RWPE2 (cell line): ENCODE measurements at regions not wholly inside any gene's neighbourhood (a gene's known extent, or its start where the extent isn't known, plus 50 kb on each side); places are given as distances from the start of the nearest gene placed in this dataset.

Experiments used
- ATAC-seq: fragments of 200-7000 bp; cut with Tn5 transposase; 3 replicates; pipeline ENCODE4 v1.9.1; 2021; ENCODE audit warnings: low read depth
- DNase-seq: peaks from one replicate; pipeline ENCODE4 v3.0.0-alpha.2; 2020; ENCODE audit warnings: low spot score
- H3K27ac ChIP-seq: fragments of 450-650 bp; 2 replicates; pipeline ENCODE4 v1.5.1; 2017; ENCODE audit warnings: mild to moderate bottlenecking; ENCODE audit not compliant: poor library complexity, severe bottlenecking
- H3K27me3 ChIP-seq: fragments of 250-450 bp; sonication (Bioruptor Pico); 2 replicates; pipeline ENCODE4 v1.5.1; 2021; ENCODE audit warnings: mild to moderate bottlenecking, moderate library complexity; ENCODE audit not compliant: insufficient read depth, poor library complexity, severe bottlenecking
- H3K36me3 ChIP-seq: fragments of 250-450 bp; sonication (Bioruptor Pico); 2 replicates; pipeline ENCODE4 v1.5.1; 2020; ENCODE audit warnings: low read depth, mild to moderate bottlenecking, moderate library complexity
- H3K4me1 ChIP-seq: fragments of 250-450 bp; sonication (Bioruptor Pico); 2 replicates; pipeline ENCODE4 v1.5.1; 2021; ENCODE audit warnings: mild to moderate bottlenecking, moderate library complexity; ENCODE audit not compliant: insufficient read depth, poor library complexity, severe bottlenecking
- H3K4me3 ChIP-seq: fragments of 250-450 bp; sonication (Bioruptor Pico); 2 replicates; pipeline ENCODE4 v1.5.1; 2021; ENCODE audit warnings: mild to moderate bottlenecking, moderate library complexity; ENCODE audit not compliant: severe bottlenecking
- H3K9me3 ChIP-seq: fragments of 250-450 bp; sonication (Bioruptor Pico); 2 replicates; pipeline ENCODE4 v1.5.1; 2021; ENCODE audit warnings: mild to moderate bottlenecking, moderate library complexity; ENCODE audit not compliant: severe bottlenecking
- CTCF ChIP-seq: fragments of 450-650 bp; IDR thresholded peaks from one replicate; pipeline ENCODE4 v1.5.1; 2017; ENCODE audit warnings: mild to moderate bottlenecking, moderate library complexity; ENCODE audit not compliant: poor library complexity, severe bottlenecking

- H3K36me3 ChIP-seq, result no peaks in the 10 kb centered on the region
- no peak for DNase-seq
- 0 out of 3 replicates have a peak, but pooled peaks have one; percentile 22 for ATAC-seq
- TF ChIP-seq CTCF, result no peak
- H3K4me3 ChIP-seq, result no peak overlapping the region
- no peak overlapping the region for H3K27ac ChIP-seq
- no peaks in the 10 kb centered on the region for H3K9me3 ChIP-seq
- peaks cover 8% of the 10 kb centered on the region for H3K27me3 ChIP-seq
- peaks cover 11% of the 10 kb centered on the region for H3K4me1 ChIP-seq
These were observed 309.9 kb downstream of the BMP7 start for GRCh38 chr20:56956534-56956933.

GRCh38 chr20:56957737-56958553, 308.5 kb downstream of the BMP7 start:
- Histone ChIP-seq H3K9me3 (no peaks in the 10 kb centered on the region), H3K27ac (no peak overlapping the region), H3K4me1 (peaks cover 11% of the 10 kb centered on the region), H3K27me3 (peaks cover 4% of the 10 kb centered on the region), H3K36me3 (no peaks in the 10 kb centered on the region), H3K4me3 (no peak overlapping the region)
- TF ChIP-seq CTCF, result no peak
- ATAC-seq (no peak), DNase-seq (no peak)

DNA sequence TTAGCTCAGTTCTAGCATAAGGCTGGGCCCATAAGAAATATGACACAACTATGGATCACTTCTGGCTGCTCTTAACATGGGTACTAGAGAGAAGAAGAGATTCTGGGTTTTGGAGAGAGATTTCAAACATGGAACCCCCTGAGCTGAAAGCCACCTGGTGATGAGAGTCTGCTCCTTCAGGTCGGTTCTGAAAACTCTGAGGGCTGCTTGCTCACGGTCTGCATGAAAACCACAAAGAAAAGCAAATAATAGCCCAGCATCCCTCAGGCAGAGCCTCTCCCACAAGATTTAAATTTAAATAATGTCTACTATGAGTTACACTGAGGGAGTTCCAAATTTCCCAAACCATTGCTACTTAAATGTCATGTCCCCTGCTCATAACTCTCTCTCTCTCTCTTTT, 301.5 kb downstream of the BMP7 start:
- no peak for ATAC-seq

GRCh38 chr20:56967916-56968315, 298.5 kb downstream of the BMP7 start:
- peaks cover 10% of the 10 kb centered on the region for H3K27me3 ChIP-seq
- DNase-seq, result no peak
- no peak for TF ChIP-seq CTCF
- no peaks in the 10 kb centered on the region for H3K4me1 ChIP-seq
- no peaks in the 10 kb centered on the region for H3K9me3 ChIP-seq
- no peak overlapping the region for H3K4me3 ChIP-seq
- no peaks in the 10 kb centered on the region for H3K36me3 ChIP-seq
- no peak overlapping the region for H3K27ac ChIP-seq
- ATAC-seq, result no peak

More for the DNA sequence above, 301.5 kb downstream of the BMP7 start:
- H3K4me3 ChIP-seq, result no peak overlapping the region
- peaks cover under 1% of the 10 kb centered on the region for H3K27me3 ChIP-seq
- H3K9me3 ChIP-seq, result no peaks in the 10 kb centered on the region
- DNase-seq, result no peak
- no peak for TF ChIP-seq CTCF
- H3K4me1 ChIP-seq, result no peaks in the 10 kb centered on the region
- no peak overlapping the region for H3K27ac ChIP-seq
- H3K36me3 ChIP-seq, result no peaks in the 10 kb centered on the region
